ENCODE measurements at regions not wholly inside any gene's neighbourhood (a gene's known extent, or its start where the extent isn't known, plus 50 kb on each side); places are given as distances from the start of the nearest gene placed in this dataset.

GRCh38 chr5:26143259-26143658, 895.1 kb downstream of the CDH9 start:
- no peak for TF ChIP-seq DPF2 (IDR thresholded peaks at IDR 0.05)
- TF ChIP-seq ESRRA (IDR thresholded peaks at IDR 0.05; ENCODE audit: low read length), result no peak
- no peak for TF ChIP-seq KDM1A (IDR thresholded peaks at IDR 0.05; ENCODE audit: borderline replicate concordance)
- TF ChIP-seq POLR2A (IDR thresholded peaks at IDR 0.05; ENCODE audit: low read depth, low read length), result no peak
